Activated naive CD8-positive, alpha-beta T cell (primary cell): ENCODE measurements at regions not wholly inside any gene's neighbourhood (a gene's known extent, or its start where the extent isn't known, plus 50 kb on each side); places are given as distances from the start of the nearest gene placed in this dataset.
"Not testable (repeated sequence)": the region's sequence is repeated elsewhere in the genome, so short reads cannot be mapped to it uniquely, and the experiment has no call there.

Source experiments
- H3K27ac Mint-ChIP-seq: one replicate; pipeline ENCODE4 v1.8.0; 2021; ENCODE audit warnings: mixed read lengths
- H3K27me3 Mint-ChIP-seq: one replicate; pipeline ENCODE4 v1.8.0; 2021; ENCODE audit warnings: mixed read lengths
- H3K36me3 Mint-ChIP-seq: one replicate; pipeline ENCODE4 v1.8.0; 2021; ENCODE audit warnings: mixed read lengths
- H3K4me1 Mint-ChIP-seq: one replicate; pipeline ENCODE4 v1.8.0; 2021; ENCODE audit warnings: low read depth, mixed read lengths
- H3K4me3 Mint-ChIP-seq: one replicate; pipeline ENCODE4 v1.8.0; 2021; ENCODE audit warnings: mild to moderate bottlenecking, mixed read lengths
- H3K9me3 Mint-ChIP-seq: one replicate; pipeline ENCODE4 v1.8.0; 2021; ENCODE audit warnings: low read depth, mixed read lengths

DNA sequence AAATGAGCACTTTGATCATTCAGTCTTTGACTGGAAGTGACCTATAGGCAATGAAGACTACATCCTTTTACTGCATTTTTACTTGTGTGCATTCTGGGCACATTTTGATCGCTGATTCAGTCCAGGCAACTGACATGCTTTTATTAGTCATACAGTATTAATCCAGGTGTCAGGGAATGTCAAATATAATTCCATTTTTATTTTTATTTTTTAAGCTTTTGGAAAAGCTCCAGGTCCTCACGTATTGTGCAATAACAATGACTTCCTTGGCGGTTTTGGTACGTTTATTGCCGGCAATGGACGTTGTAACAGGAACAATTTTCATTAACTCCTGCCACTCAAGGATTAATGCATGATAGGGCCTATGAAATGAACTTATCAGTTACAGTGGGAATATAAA, 302.6 kb upstream of the PTBP2 start:
- Mint-ChIP-seq H3K27ac (no peak overlapping the region), H3K4me1 (no peaks in the 10 kb centered on the region), H3K9me3 (no peaks in the 10 kb centered on the region), H3K36me3 (no peaks in the 10 kb centered on the region), H3K27me3 (no peaks in the 10 kb centered on the region), H3K4me3 (no peak overlapping the region)

DNA sequence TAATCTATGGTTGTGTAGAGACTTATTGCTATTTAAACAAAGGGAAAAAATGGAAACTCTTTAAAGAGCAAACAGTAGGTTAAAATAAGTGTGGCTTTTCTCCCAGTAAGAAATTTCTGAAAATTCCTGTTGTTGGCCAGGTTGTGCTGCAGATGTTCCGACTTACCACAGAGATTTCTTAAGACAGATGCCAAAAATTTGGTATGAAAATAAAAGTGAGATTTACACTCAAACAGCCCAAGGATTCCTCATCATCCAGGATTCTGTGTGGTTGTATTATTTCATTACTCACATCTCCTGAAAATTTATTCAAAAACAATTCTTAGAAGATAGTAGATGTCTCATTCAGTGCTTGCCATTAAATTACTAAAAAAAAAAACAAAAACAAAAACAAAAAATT, 296.7 kb upstream of the PTBP2 start:
- Mint-ChIP-seq H3K27me3 (no peaks in the 10 kb centered on the region), H3K4me1 (no peaks in the 10 kb centered on the region), H3K36me3 (no peaks in the 10 kb centered on the region)

DNA sequence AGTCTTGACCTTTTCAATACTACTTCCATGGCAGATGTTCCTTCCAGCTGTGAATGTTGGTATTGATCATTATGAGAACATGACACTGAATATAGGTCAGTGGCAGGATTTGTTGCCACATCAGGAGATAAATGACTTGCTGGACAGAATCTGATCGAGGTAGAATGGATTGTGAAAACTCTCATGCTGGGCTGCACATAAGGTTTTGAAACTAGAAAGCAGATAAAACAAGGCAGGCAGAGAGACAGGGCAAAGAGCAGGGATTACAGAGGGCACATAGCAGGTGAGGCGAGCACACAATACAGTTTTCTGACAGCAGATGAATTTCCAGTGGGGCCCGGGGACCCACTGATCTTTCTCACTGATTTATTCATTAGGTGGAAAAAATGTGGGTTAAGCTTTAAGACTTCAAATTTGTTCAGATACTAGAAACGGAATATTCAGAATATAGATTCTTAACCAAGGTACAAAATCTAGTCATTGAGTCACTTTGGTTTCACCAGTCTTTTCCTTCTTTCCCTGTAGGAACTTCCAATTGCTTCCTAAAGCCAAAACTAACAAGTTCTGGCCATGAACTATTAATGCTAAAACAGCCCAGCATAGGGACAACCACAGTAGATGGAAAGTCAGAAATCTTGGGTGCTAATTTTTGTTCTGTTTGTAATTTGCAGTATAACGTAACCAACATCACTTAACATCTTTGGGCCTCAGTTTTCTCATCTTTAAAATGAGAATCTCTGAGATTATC, 296.0 kb upstream of the PTBP2 start:
- Mint-ChIP-seq H3K4me1 (no peaks in the 10 kb centered on the region), H3K4me3 (no peak overlapping the region), H3K27ac (no peak overlapping the region), H3K9me3 (no peaks in the 10 kb centered on the region), H3K36me3 (no peaks in the 10 kb centered on the region), H3K27me3 (no peaks in the 10 kb centered on the region)

More for the DNA sequence above, 296.7 kb upstream of the PTBP2 start:
- Mint-ChIP-seq H3K4me3 (no peak overlapping the region), H3K27ac (no peak overlapping the region), H3K9me3 (no peaks in the 10 kb centered on the region)

DNA sequence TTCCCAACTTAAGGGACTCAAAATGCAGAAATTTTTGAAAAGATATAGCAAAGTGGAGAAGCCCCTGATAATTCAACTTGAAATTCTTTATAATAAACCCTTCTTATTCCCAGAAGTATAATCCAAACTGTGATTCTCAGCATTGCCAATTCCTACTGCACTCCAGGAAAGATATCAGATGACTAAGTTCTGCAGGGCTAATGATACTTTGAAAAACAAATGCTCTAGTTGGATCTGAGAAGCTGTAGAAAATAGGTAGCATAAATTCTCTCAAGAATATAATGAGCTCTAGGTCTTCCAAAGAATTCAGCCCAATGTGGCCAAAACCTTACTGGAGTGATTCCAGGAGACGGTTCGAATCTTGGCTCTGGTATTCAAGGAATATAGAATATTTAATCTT, 294.0 kb upstream of the PTBP2 start:
- Mint-ChIP-seq H3K4me3 (no peak overlapping the region), H3K4me1 (no peaks in the 10 kb centered on the region), H3K36me3 (no peaks in the 10 kb centered on the region), H3K27me3 (no peaks in the 10 kb centered on the region), H3K9me3 (no peaks in the 10 kb centered on the region), H3K27ac (no peak overlapping the region)

DNA sequence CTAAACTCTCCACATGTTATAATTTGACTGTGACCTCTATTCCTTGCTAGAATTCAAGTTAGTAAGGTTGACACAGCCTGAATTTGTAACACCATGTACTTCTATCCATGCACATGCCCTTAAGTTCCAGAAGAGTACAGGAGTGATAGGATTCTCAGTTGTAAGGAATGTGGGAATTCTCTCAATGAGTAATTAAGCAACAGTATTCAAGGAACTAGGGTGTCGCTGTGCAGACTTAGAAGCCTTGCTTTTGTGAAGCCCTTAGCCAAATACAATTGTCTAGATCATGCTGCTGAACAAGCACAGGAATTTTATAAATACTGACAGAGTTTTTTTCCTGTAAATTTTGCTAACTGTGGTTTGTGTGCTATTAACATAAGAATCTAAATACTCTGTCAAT, 276.3 kb upstream of the PTBP2 start:
- Mint-ChIP-seq H3K4me1 (no peaks in the 10 kb centered on the region), H3K4me3 (no peak overlapping the region), H3K36me3 (no peaks in the 10 kb centered on the region), H3K9me3 (peaks cover 4% of the 10 kb centered on the region), H3K27ac (no peak overlapping the region), H3K27me3 (peaks cover 2% of the 10 kb centered on the region)

DNA sequence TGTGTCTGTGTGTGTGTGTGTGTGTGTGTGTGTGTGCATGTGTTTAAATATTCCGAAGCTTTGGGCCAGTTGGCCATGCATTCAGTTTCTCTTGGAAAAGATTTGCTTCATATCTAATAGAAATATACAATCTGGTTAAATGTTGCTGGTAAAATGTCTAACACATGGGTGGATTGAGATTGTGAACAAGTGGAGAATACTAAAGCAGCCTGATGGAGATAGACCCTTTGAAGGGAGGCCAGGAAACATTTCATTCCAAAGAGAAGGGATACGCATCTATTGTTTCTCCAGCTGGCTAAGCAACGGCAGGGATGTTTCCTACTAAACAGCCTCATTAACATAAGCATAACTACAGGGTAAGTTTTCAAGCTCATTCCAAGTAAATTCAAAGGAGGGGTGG, 257.5 kb upstream of the PTBP2 start:
- Mint-ChIP-seq H3K27ac (no peak overlapping the region), H3K36me3 (no peaks in the 10 kb centered on the region), H3K4me3 (no peak overlapping the region), H3K4me1 (no peaks in the 10 kb centered on the region), H3K27me3 (peaks cover 1% of the 10 kb centered on the region), H3K9me3 (no peaks in the 10 kb centered on the region)

DNA sequence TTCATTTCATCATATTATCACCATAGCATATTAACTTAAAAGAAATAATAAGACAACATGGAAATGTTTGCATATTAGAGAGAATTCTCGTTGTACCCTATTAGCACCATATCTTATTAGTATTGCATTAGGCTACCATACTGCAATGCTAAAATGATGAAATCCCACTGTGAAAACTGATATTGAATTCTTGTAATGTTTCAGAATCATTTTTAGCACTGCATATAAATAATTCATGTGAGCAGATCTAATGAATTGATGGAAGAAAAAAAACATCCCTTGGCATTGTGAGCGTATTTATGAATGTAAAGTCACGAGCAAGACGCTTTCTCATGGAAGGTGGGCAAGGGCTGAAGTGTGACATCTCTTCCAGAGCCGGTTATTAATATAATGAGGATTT, 257.1 kb upstream of the PTBP2 start:
- Mint-ChIP-seq H3K9me3 (no peaks in the 10 kb centered on the region), H3K36me3 (no peaks in the 10 kb centered on the region), H3K27me3 (peaks cover 1% of the 10 kb centered on the region), H3K4me3 (no peak overlapping the region), H3K27ac (no peak overlapping the region), H3K4me1 (no peaks in the 10 kb centered on the region)

DNA sequence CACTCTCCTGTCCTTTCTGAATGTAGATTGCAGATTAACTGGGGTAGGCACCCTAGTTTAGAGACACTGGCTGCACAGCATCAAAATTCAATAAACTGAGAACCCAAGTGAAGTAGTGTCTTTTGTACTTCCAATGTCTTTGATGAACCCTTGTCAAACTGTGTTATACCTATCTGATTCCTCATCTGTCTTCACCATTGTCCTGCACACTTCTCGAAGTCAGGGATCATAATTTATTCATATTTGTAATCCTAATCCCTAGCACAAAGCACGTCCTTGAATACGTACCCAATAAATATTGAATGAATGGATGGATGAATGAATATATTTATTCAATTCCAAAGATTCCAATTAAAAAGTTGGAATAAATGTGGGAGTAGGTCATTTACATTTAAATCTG, 256.6 kb upstream of the PTBP2 start:
- H3K27me3 Mint-ChIP-seq, result peaks cover 1% of the 10 kb centered on the region
- no peaks in the 10 kb centered on the region for H3K9me3 Mint-ChIP-seq
- no peaks in the 10 kb centered on the region for H3K4me1 Mint-ChIP-seq
- H3K36me3 Mint-ChIP-seq, result no peaks in the 10 kb centered on the region
- H3K4me3 Mint-ChIP-seq, result no peak overlapping the region
- no peak overlapping the region for H3K27ac Mint-ChIP-seq

DNA sequence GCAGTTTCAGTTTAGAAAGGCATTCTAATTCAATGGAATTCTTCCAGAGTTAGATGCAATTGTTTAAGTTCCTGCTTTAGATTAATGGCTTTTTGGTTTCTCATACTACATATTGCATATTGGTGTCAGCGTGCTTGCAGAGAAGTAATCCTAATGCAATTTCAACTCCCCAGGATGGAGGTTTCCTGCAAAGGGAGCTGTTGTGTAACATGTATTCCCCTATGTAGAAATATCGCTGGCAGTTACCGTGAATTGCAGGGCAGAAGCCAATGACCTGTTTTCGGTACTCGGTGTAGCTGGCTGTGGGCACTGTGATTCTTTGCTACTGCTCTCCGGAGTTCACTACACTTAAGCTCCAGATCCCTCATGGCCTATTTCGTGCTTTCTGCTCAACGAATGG, 256.1 kb upstream of the PTBP2 start:
- Mint-ChIP-seq H3K4me3 (no peak overlapping the region), H3K27me3 (peaks cover under 1% of the 10 kb centered on the region)

DNA sequence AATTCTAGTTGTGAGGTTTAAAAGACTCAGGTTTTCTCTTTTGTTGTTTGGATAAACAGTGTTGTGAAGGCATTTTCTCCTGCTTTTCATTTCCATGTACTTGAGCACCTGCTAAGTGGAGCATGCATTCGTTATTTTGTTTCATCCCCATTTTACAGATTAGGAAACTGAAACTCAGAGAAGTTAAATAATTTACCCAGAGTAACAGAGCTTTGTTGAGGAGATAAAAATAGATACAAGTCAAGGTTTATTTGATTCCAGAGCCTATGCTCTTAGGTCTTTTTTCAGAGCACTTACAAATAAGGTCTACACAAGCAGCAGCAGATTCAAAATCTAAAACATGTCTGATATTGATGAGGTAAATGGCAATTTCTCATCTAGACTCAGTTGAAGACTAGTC, 254.7 kb upstream of the PTBP2 start:
- Mint-ChIP-seq H3K4me3 (no peak overlapping the region), H3K27ac (no peak overlapping the region), H3K9me3 (peaks cover 4% of the 10 kb centered on the region), H3K27me3 (no peaks in the 10 kb centered on the region), H3K36me3 (no peaks in the 10 kb centered on the region), H3K4me1 (no peaks in the 10 kb centered on the region)

More for the DNA sequence above, 256.1 kb upstream of the PTBP2 start:
- Mint-ChIP-seq H3K27ac (no peak overlapping the region), H3K9me3 (no peaks in the 10 kb centered on the region), H3K36me3 (no peaks in the 10 kb centered on the region), H3K4me1 (no peaks in the 10 kb centered on the region)

DNA sequence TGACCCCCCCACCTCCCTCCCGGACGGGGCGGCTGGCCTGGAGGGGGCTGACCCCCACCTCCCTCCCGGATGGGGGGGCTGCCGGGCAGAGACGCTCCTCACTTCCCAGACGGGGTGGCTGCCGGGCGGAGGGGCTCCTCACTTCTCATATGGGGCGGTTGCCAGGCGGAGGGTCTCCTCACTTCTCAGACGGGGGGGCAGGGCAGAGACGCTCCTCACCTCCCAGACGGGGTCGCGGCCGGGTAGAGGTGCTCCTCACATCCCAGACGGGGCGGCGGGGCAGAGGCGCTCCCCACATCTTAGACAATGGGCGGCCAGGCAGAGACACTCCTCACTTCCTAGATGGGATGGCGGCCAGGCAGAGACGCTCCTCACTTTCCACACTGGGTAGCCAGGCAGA, 251.9 kb upstream of the PTBP2 start:
- not testable (repeated sequence) for H3K27ac Mint-ChIP-seq

DNA sequence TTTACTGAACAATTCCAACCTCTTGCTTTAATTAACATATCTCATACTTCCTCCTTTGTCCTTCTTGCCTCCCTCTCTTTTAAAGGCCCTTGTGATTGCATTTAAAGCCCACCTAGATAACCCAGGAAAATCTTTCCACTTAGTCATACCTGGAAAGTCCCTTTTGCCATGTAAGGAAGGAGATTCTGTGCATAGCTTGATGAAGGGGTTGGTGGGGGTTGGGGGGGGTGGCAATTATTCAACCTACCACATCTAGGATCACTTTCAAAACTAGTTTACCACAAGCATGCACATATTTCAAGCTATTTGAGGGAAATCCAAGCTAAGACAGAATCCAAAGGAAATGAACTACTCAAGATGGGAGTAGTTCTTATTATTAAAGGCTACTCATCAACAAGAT, 249.1 kb upstream of the PTBP2 start:
- peaks cover 4% of the 10 kb centered on the region for H3K9me3 Mint-ChIP-seq
- no peaks in the 10 kb centered on the region for H3K36me3 Mint-ChIP-seq
- H3K27me3 Mint-ChIP-seq, result no peaks in the 10 kb centered on the region
- no peaks in the 10 kb centered on the region for H3K4me1 Mint-ChIP-seq
- no peak overlapping the region for H3K27ac Mint-ChIP-seq
- H3K4me3 Mint-ChIP-seq, result no peak overlapping the region

More for the DNA sequence above, 251.9 kb upstream of the PTBP2 start:
- H3K4me1 Mint-ChIP-seq, H3K9me3 Mint-ChIP-seq, H3K27me3 Mint-ChIP-seq, H3K4me3 Mint-ChIP-seq, H3K36me3 Mint-ChIP-seq: not testable (repeated sequence)

DNA sequence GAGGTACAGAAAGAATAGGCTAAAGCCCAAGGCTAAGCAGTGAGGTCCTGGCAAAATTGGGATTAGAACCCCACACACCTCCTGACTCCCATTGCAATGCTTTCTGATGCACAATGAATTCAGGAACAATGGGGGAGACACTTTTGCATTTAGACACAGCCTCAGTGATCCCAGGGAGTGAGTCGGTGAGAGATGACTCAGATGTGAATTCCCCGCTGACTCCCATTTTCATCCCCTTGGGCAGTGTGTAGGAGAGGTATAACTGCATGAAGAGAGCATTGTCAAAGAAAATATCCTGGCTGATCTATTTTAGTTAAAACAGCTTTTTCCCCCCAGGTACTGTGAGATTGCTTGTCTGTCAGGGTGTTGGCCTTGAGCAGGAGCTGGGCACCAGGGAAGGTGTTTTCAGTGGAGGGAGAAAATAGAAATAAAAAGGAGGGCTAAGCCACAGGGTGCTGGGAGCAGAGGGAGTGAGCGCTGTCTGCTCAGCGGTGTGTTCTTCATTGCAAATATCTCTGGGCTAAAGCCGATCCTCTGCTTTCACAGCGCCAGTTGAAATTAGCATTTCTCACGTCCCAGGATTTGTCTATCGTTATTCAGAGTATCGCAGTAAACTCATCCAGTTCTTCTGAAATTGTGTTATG, 247.7 kb upstream of the PTBP2 start:
- Mint-ChIP-seq H3K4me1 (no peaks in the 10 kb centered on the region), H3K9me3 (peaks cover 4% of the 10 kb centered on the region), H3K4me3 (no peak overlapping the region), H3K36me3 (no peaks in the 10 kb centered on the region), H3K27me3 (no peaks in the 10 kb centered on the region), H3K27ac (no peak overlapping the region)

DNA sequence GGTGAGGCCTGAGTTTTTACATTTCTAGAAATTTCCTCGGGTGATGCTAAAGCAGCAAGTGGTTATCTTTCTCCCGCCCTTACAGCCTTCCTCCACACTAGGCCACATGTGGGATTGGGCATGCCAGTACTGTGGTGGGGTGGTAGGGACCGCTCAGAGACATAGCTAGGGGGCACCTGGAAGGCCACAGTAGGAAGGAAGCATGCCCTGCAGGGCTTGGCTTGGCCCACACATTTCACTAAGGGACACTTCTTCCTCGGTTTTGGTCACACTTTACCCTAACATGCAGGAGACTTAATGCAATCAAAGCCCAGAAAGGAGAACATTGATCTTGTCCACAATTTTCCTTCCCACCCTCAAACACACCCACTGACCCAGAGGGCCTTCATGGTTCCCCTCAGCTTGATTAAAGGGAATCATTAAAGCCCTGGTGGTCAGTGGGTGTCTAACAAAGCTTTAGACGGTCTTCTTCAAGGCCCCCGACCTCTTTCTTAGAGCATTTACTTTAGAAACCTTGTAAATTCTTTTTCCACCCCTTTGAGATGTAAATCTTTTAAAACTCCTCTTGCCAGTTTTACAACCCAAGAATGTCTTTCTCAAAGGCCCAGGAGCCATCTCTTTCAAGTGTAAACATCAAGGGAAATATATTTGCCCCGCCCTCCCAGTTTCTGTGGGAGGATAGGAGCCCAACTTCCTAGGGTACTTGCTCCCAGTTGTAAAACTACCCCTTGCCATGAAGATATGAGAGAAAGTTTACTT, 246.4 kb upstream of the PTBP2 start:
- H3K4me1 Mint-ChIP-seq, result no peaks in the 10 kb centered on the region
- no peaks in the 10 kb centered on the region for H3K27me3 Mint-ChIP-seq
- no peaks in the 10 kb centered on the region for H3K36me3 Mint-ChIP-seq
- H3K27ac Mint-ChIP-seq, result no peak overlapping the region
- H3K4me3 Mint-ChIP-seq, result no peak overlapping the region
- H3K9me3 Mint-ChIP-seq, result peaks cover 4% of the 10 kb centered on the region

DNA sequence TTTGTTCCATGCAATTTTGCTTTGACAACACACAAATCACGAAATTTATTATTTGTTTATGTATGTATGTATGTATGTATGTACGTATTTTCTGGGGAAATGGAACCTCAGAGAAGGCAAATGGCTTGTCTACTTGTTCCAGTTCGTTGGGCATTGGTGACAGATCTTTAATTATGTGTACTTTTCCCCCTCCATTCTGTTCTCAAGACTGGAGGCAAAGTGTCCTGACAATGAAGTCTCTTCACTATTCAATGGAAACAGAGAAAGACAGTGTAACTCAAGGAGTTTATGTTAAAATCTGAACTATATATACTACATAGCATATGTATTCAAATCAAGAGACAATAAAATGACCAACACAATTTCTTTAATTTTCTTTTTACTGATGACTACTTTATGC, 245.7 kb upstream of the PTBP2 start:
- Mint-ChIP-seq H3K27ac (no peak overlapping the region), H3K9me3 (peaks cover 4% of the 10 kb centered on the region)

More for the DNA sequence above, 245.7 kb upstream of the PTBP2 start:
- H3K36me3 Mint-ChIP-seq, result no peaks in the 10 kb centered on the region
- H3K27me3 Mint-ChIP-seq, result no peaks in the 10 kb centered on the region
- H3K4me1 Mint-ChIP-seq, result no peaks in the 10 kb centered on the region
- no peak overlapping the region for H3K4me3 Mint-ChIP-seq
